GM23338 (cell line): ENCODE measurements at regions not wholly inside any gene's neighbourhood (a gene's known extent, or its start where the extent isn't known, plus 50 kb on each side); places are given as distances from the start of the nearest gene placed in this dataset.

Source experiments
- ATAC-seq: fragments of 200-7000 bp; cut with Tn5 transposase; 3 replicates; pipeline ENCODE4 v1.9.1; 2020
- DNase-seq: peaks from one replicate; pipeline ENCODE4 v3.0.0-alpha.2; 2015; ENCODE audit warnings: low spot score
- H2AFZ ChIP-seq: fragments of 200-600 bp; sonication (generic); 2 replicates; pipeline ENCODE4 v1.8.0; 2016; ENCODE audit warnings: antibody characterized with exemption, mild to moderate bottlenecking, moderate library complexity
- H3F3A ChIP-seq: fragments of 200-600 bp; sonication (generic); replicated peaks from 2 replicates; pipeline ENCODE4 v1.8.0; 2017; ENCODE audit warnings: antibody characterized with exemption, mixed run types, low read depth
- H3K27ac ChIP-seq: fragments of 200-600 bp; sonication (generic); 2 replicates; pipeline ENCODE4 v1.6.1; 2016; ENCODE audit warnings: low read depth
- H3K27me3 ChIP-seq: fragments of 200-600 bp; sonication (generic); 2 replicates; pipeline ENCODE4 v1.8.0; 2016; ENCODE audit warnings: mild to moderate bottlenecking, mixed run types, moderate library complexity; ENCODE audit not compliant: insufficient read depth
- H3K36me3 ChIP-seq: fragments of 200-600 bp; sonication (generic); 2 replicates; pipeline ENCODE4 v1.8.0; 2016; ENCODE audit warnings: mild to moderate bottlenecking; ENCODE audit not compliant: insufficient read depth
- H3K4me1 ChIP-seq: fragments of 200-600 bp; sonication (generic); 2 replicates; pipeline ENCODE4 v1.8.0; 2016; ENCODE audit warnings: mild to moderate bottlenecking, moderate library complexity; ENCODE audit not compliant: insufficient read depth
- H3K4me2 ChIP-seq: fragments of 200-600 bp; sonication (generic); 2 replicates; pipeline ENCODE4 v1.7.1; 2017; ENCODE audit warnings: mixed run types
- H3K4me3 ChIP-seq: fragments of 200-600 bp; sonication (generic); 2 replicates; pipeline ENCODE4 v1.6.1; 2016; ENCODE audit warnings: mixed run types
- H3K79me2 ChIP-seq: fragments of 200-600 bp; sonication (generic); replicated peaks from 2 replicates; pipeline ENCODE4 v1.8.0; 2017; ENCODE audit warnings: mild to moderate bottlenecking; ENCODE audit not compliant: insufficient read depth
- H3K9me2 ChIP-seq: fragments of 200-600 bp; sonication (generic); 2 replicates; pipeline ENCODE4 v1.8.0; 2017; ENCODE audit not compliant: insufficient read depth
- H4K20me1 ChIP-seq: fragments of 200-600 bp; sonication (generic); replicated peaks from 2 replicates; pipeline ENCODE4 v1.8.0; 2017; ENCODE audit warnings: mild to moderate bottlenecking; ENCODE audit not compliant: insufficient read depth
- H3K27ac Mint-ChIP-seq: 2 replicates; pipeline ENCODE4 v1.8.0; 2020; ENCODE audit warnings: inconsistent platforms, mild to moderate bottlenecking, moderate library complexity, mixed read lengths
- H3K27me3 Mint-ChIP-seq: 3 replicates; pipeline ENCODE4 v1.8.0; 2022; ENCODE audit warnings: low read depth, mild to moderate bottlenecking, moderate library complexity, mixed read lengths, inconsistent platforms; ENCODE audit not compliant: insufficient read depth, poor library complexity
- H3K36me3 Mint-ChIP-seq: 3 replicates; pipeline ENCODE4 v1.8.0; 2021; ENCODE audit warnings: low read depth, mild to moderate bottlenecking, inconsistent platforms, moderate library complexity, mixed read lengths
- H3K4me1 Mint-ChIP-seq: 3 replicates; pipeline ENCODE4 v1.8.0; 2020; ENCODE audit warnings: mild to moderate bottlenecking, inconsistent platforms, mixed read lengths
- H3K4me3 Mint-ChIP-seq: 3 replicates; pipeline ENCODE4 v1.8.0; 2021; ENCODE audit warnings: moderate library complexity, mild to moderate bottlenecking, inconsistent platforms, mixed read lengths
- H3K9me3 Mint-ChIP-seq: 3 replicates; pipeline ENCODE4 v1.8.0; 2020; ENCODE audit warnings: moderate library complexity, mild to moderate bottlenecking, inconsistent platforms, mixed read lengths
- ETS1 ChIP-seq: IDR thresholded peaks from 2 replicates; pipeline ENCODE4 v1.6.1; 2016; ENCODE audit warnings: antibody characterized with exemption
- EZH2 ChIP-seq: fragments of 200-600 bp; sonication (generic); IDR thresholded peaks from one replicate; pipeline ENCODE4 v1.8.0; 2017; ENCODE audit warnings: antibody characterized with exemption, mild to moderate bottlenecking, low read depth; ENCODE audit not compliant: unreplicated experiment
- EZH2phosphoT487 ChIP-seq: fragments of 200-600 bp; sonication (generic); IDR thresholded peaks from one replicate; pipeline ENCODE4 v1.8.1; 2018; ENCODE audit warnings: antibody characterized with exemption; ENCODE audit not compliant: unreplicated experiment
- NANOG ChIP-seq: IDR thresholded peaks from 2 replicates; pipeline ENCODE4 v1.6.1; 2016; ENCODE audit warnings: antibody characterized with exemption, borderline replicate concordance
- POLR2AphosphoS5 ChIP-seq: IDR thresholded peaks from 2 replicates; pipeline ENCODE4 v1.6.1; 2016; ENCODE audit warnings: antibody characterized with exemption, low read depth
- STAT1 ChIP-seq: IDR thresholded peaks from one replicate; pipeline ENCODE4 v1.6.1; 2016; ENCODE audit warnings: antibody characterized with exemption; ENCODE audit not compliant: unreplicated experiment
- ZNF331 ChIP-seq: fragments of 250-450 bp; sonication (Bioruptor Pico); IDR thresholded peaks from 2 replicates; pipeline ENCODE4 v1.5.0; 2020; ENCODE audit warnings: low read depth, mild to moderate bottlenecking, moderate library complexity
- ZNF462 ChIP-seq: fragments of 250-450 bp; sonication (Bioruptor Pico); IDR thresholded peaks from 2 replicates; pipeline ENCODE4 v1.5.0; 2020; ENCODE audit warnings: mild to moderate bottlenecking, moderate library complexity
- TF ChIP-seq, protein P1 (sequence below), 2 experiments: fragments of 200-600 bp in 1 of 2; sonication (generic) in 1 of 2; conservative IDR thresholded peaks; 2 replicates each; pipeline versions ENCODE4 v1.5.1 to v1.6.1; 2016 to 2017; ENCODE audit warnings: antibody characterized with exemption in 2 of 2, low read depth in 2 of 2, mild to moderate bottlenecking in 2 of 2, moderate library complexity in 1 of 2

DNA sequence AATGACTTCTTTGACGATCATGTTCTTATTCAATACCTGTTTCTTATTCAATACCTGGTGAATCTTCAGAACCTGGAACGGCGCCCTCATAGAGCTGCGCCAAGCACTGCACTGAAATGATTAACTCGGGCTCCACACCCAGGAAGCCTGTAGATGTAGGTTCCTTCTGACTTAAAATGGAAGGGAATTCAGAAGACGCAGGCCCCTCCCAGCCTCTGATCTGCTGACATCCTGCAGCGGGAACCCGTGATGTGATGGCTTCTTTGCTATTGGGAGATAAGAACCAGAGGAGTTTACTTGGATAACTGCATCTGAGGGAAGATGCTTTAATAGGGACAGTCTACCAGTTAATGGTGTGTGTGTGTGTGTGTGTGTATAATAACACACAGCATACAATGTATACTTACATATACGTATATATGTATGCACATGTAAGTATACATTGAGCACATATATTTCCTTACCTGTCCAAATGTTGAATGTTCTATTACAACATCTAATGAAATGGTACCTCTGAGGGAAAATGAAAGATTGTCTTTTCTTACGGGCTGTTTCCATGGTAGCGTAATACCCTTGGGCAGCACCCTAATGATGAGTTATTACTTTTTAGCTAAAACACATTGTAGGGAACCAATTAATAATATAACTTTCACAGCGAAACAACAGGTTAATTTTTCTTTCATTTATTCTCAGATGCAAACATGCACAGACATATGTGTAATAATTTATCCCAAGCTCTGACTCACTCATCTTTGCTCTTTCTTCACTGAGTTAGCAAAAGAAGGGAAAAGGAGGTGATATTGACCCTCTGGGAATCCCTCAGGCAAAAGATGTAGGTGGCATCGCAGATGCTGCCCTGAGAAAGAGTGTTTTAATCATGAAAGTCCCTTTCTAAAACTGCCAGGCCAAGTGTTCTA is 379.8 kb downstream of the SIPA1L2 start:
- peaks cover 78% of the 10 kb centered on the region for H3K27me3 ChIP-seq

GRCh38 chr1:232249339-232249738 is 380.6 kb downstream of the SIPA1L2 start:
- no peak overlapping the region for H3K27ac Mint-ChIP-seq
- H3K36me3 ChIP-seq, result no peaks in the 10 kb centered on the region
- H3K27me3 ChIP-seq, result peaks cover 71% of the 10 kb centered on the region
- no peak overlapping the region for H2AFZ ChIP-seq
- H3K9me3 Mint-ChIP-seq, result no peaks in the 10 kb centered on the region
- no peak overlapping the region for H3K4me3 ChIP-seq
- peak overlapping the region; percentile 36; the same call in 1 of the 3 replicates for H3K4me3 Mint-ChIP-seq
- H3K36me3 Mint-ChIP-seq, result no peaks in the 10 kb centered on the region
- H4K20me1 ChIP-seq, result no peaks in the 10 kb centered on the region
- ATAC-seq (no peak), DNase-seq (no peak)
- H3K4me1 ChIP-seq, result peaks cover 33% of the 10 kb centered on the region
- no peaks in the 10 kb centered on the region for H3K79me2 ChIP-seq
- no peaks in the 10 kb centered on the region for H3K9me2 ChIP-seq
- peaks cover 35% of the 10 kb centered on the region for H3K27me3 Mint-ChIP-seq
- H3K4me1 Mint-ChIP-seq, result peaks cover 51% of the 10 kb centered on the region
- H3K27ac ChIP-seq, result no peak overlapping the region
- H3K4me2 ChIP-seq, result 0 out of 2 replicates have a peak overlapping the region, but pooled peaks have one; percentile 21
- H3F3A ChIP-seq, result no peaks in the 10 kb centered on the region
- TF ChIP-seq EZH2 (no peak), ZNF331 (no peak), EZH2phosphoT487 (no peak), ETS1 (no peak), STAT1 (no peak), POLR2AphosphoS5 (no peak), ZNF462 (CRISPR knock-in tag) (no peak), NANOG (no peak)

More for the DNA sequence above, 379.8 kb downstream of the SIPA1L2 start:
- DNase-seq (peak; percentile 50), ATAC-seq (peak; percentile 58)
- H2AFZ ChIP-seq, result no peak overlapping the region
- H3K4me1 ChIP-seq, result peaks cover 33% of the 10 kb centered on the region
- Mint-ChIP-seq H3K27me3 (peaks cover 39% of the 10 kb centered on the region), H3K9me3 (no peaks in the 10 kb centered on the region), H3K27ac (no peak overlapping the region), H3K36me3 (no peaks in the 10 kb centered on the region), H3K4me1 (peaks cover 54% of the 10 kb centered on the region), H3K4me3 (peak overlapping the region; percentile 36; the same call in 2 of the 3 replicates)
- no peaks in the 10 kb centered on the region for H3F3A ChIP-seq
- no peak overlapping the region for H3K27ac ChIP-seq
- no peaks in the 10 kb centered on the region for H3K9me2 ChIP-seq
- H3K4me3 ChIP-seq, result no peak overlapping the region
- TF ChIP-seq, protein P1, sequence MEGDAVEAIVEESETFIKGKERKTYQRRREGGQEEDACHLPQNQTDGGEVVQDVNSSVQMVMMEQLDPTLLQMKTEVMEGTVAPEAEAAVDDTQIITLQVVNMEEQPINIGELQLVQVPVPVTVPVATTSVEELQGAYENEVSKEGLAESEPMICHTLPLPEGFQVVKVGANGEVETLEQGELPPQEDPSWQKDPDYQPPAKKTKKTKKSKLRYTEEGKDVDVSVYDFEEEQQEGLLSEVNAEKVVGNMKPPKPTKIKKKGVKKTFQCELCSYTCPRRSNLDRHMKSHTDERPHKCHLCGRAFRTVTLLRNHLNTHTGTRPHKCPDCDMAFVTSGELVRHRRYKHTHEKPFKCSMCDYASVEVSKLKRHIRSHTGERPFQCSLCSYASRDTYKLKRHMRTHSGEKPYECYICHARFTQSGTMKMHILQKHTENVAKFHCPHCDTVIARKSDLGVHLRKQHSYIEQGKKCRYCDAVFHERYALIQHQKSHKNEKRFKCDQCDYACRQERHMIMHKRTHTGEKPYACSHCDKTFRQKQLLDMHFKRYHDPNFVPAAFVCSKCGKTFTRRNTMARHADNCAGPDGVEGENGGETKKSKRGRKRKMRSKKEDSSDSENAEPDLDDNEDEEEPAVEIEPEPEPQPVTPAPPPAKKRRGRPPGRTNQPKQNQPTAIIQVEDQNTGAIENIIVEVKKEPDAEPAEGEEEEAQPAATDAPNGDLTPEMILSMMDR (conservative IDR thresholded peaks at IDR 0.05; ENCODE audit: low read depth in 2 of 2), result peak; percentile 16 to 20; a peak in 2 of 4 replicates
- no peak for TF ChIP-seq EZH2
- no peaks in the 10 kb centered on the region for H3K36me3 ChIP-seq
- H3K79me2 ChIP-seq, result no peaks in the 10 kb centered on the region
- no peaks in the 10 kb centered on the region for H4K20me1 ChIP-seq
- H3K4me2 ChIP-seq, result 0 out of 2 replicates have a peak overlapping the region, but pooled peaks have one; percentile 21
